NCI-H1092 treated with DMSO at 0.1 percent for 48 hours (cell line): ENCODE measurements at regions not wholly inside any gene's neighbourhood (a gene's known extent, or its start where the extent isn't known, plus 50 kb on each side); places are given as distances from the start of the nearest gene placed in this dataset.

Source experiments
- DNase-seq: peaks from one replicate; lab custom pipeline; 2025; lab: John Stamatoyannopoulos, UW

GRCh38 chr17:34182036-34182803 is 72.9 kb upstream of the CCL2 start:
- no peak for DNase-seq

GRCh38 chr17:34195987-34196386 is 59.1 kb upstream of the CCL2 start:
- no peak for DNase-seq

- DNase-seq, result no peak
Observed at GRCh38 chr17:34198519-34198918, 56.6 kb upstream of the CCL2 start.

- DNase-seq, result no peak
Observed at GRCh38 chr17:34199454-34199853, 55.6 kb upstream of the CCL2 start.

GRCh38 chr17:34199932-34200534 is 55.1 kb upstream of the CCL2 start:
- peak; percentile 74 for DNase-seq

GRCh38 chr17:34201225-34201624 is 53.9 kb upstream of the CCL2 start:
- DNase-seq, result no peak

DNA sequence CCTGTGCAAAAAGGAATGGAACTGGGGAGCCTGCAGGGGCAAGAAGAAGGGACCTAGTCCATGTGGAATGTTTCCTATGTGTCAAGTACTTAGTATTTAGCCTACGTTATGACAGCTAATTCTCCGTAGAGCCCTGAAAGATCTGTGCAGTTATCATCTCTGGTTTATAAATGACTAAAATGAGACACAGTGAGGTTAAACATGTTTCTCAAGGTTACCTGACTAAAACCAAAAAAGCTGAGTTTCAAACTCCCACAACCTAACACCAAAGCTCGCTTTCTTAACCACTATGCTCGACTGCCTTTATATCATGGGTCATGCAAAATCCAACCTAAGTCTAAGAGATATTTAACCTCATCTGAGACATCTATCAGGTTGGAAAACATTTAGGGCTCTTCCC is 53.3 kb upstream of the CCL2 start:
- DNase-seq, result no peak

GRCh38 chr17:34203018-34203638 is 52.0 kb upstream of the CCL2 start:
- DNase-seq, result no peak

- DNase-seq, result no peak
Observed at GRCh38 chr17:34204402-34204801, 50.7 kb upstream of the CCL2 start.
